Kidney (tissue), 13 donors: ENCODE measurements at regions not wholly inside any gene's neighbourhood (a gene's known extent, or its start where the extent isn't known, plus 50 kb on each side); places are given as distances from the start of the nearest gene placed in this dataset.

ENCODE experiments used
- DNase-seq, 5 donors: peaks; one replicate each; pipeline ENCODE4 v3.0.0-alpha.2; 2013 to 2020
- FAIRE-seq: peaks from 2 replicates; lab custom pipeline; 2012; peaks lifted over from hg19 to GRCh38; lab: Jason Lieb, UNC
- H3K27ac ChIP-seq, 2 donors: one replicate each; pipeline ENCODE4 v1.7.0; 2013; ENCODE audit warnings: low read depth in 2 of 2, low read length in 2 of 2, inconsistent platforms in 1 of 2
- H3K27me3 ChIP-seq: one replicate; pipeline ENCODE4 v1.7.1; 2013; ENCODE audit warnings: low read length, inconsistent platforms; ENCODE audit not compliant: control insufficient read depth, insufficient read depth
- H3K36me3 ChIP-seq, 3 donors: one replicate each; pipeline versions ENCODE4 v1.7.0 to v1.7.1; 2013; ENCODE audit warnings: low read length in 3 of 3, control low read depth in 1 of 3, inconsistent platforms in 1 of 3; ENCODE audit not compliant: insufficient read depth in 3 of 3, control insufficient read depth in 2 of 3
- H3K4me1 ChIP-seq, 3 donors: one replicate each; pipeline versions ENCODE4 v1.7.0 to v1.7.1; 2013; ENCODE audit warnings: low read length in 3 of 3, inconsistent platforms in 1 of 3, low read depth in 1 of 3; ENCODE audit not compliant: control insufficient read depth in 2 of 3, insufficient read depth in 2 of 3
- H3K4me3 ChIP-seq, 3 donors: one replicate each; pipeline versions ENCODE4 v1.7.0 to v1.8.1; 2013; ENCODE audit warnings: low read length in 3 of 3, control low read depth in 1 of 3, inconsistent platforms in 1 of 3
- H3K9ac ChIP-seq, 3 donors: one replicate each; pipeline versions ENCODE4 v1.7.0 to v1.7.1; 2013; ENCODE audit warnings: low read length in 3 of 3, control low read depth in 1 of 3, inconsistent platforms in 1 of 3
- H3K9me3 ChIP-seq, 3 donors: one replicate each; pipeline versions ENCODE4 v1.7.0 to v1.7.1; 2013; ENCODE audit warnings: low read length in 3 of 3, control low read depth in 1 of 3, inconsistent platforms in 1 of 3; ENCODE audit not compliant: control insufficient read depth in 2 of 3, insufficient read depth in 1 of 3
- intact Hi-C: fragments of 100-400 bp; cut with DNase I; formaldehyde crosslinking; loops from one replicate; pipeline ENCODE4 v1.11.1; 2022
- TF ChIP-seq, protein P1 (sequence below): IDR thresholded peaks from 3 replicates; pipeline ENCODE4 v1.5.1; 2012; ENCODE audit warnings: mild to moderate bottlenecking, moderate library complexity, borderline replicate concordance; ENCODE audit not compliant: insufficient read depth; ENCODE audit errors: extremely low read depth
- donor health status: control.
- donor health status: control.
- donor health status: control.
- donor health status: control.
- donor health status: control.
- donor health status: DM: yes; HTN: yes; CAD: no.
- donor health status: Normal renal cell carcinoma (clear cell type).

DNA sequence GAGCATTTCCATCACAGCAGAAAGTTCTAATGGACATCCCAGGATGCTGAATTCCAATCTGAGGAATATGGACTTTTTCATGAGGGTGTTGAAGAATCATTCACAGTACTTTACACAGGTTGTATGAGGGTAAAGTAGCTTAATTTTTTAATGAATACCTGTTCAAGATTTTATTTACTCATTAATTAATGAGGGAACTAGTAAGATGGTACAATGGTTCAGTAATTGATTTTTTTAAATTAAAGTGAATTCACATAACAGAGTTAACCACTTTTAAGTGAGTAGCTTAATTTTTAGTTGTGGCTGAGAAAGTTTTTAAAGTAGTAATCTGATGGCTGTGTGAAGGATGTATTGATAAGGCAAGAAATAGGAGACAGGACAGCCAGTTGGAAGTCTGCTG lies 266.5 kb downstream of the GFRA1 start:
- no peak overlapping the region for H3K9ac ChIP-seq
- TF ChIP-seq, protein P1, sequence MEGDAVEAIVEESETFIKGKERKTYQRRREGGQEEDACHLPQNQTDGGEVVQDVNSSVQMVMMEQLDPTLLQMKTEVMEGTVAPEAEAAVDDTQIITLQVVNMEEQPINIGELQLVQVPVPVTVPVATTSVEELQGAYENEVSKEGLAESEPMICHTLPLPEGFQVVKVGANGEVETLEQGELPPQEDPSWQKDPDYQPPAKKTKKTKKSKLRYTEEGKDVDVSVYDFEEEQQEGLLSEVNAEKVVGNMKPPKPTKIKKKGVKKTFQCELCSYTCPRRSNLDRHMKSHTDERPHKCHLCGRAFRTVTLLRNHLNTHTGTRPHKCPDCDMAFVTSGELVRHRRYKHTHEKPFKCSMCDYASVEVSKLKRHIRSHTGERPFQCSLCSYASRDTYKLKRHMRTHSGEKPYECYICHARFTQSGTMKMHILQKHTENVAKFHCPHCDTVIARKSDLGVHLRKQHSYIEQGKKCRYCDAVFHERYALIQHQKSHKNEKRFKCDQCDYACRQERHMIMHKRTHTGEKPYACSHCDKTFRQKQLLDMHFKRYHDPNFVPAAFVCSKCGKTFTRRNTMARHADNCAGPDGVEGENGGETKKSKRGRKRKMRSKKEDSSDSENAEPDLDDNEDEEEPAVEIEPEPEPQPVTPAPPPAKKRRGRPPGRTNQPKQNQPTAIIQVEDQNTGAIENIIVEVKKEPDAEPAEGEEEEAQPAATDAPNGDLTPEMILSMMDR, result no peak
- intact Hi-C loops, result no loop called here
- no peak overlapping the region for H3K27ac ChIP-seq
- no peaks in the 10 kb centered on the region for H3K36me3 ChIP-seq
- FAIRE-seq, result no peak
- no peak for DNase-seq
- peaks cover 0 to 5% (median 3%) of the 10 kb centered on the region in 3 donors for H3K9me3 ChIP-seq
- H3K27me3 ChIP-seq, result no peaks in the 10 kb centered on the region
- H3K4me1 ChIP-seq, result no peaks in the 10 kb centered on the region
- no peak overlapping the region for H3K4me3 ChIP-seq

GRCh38 chr10:116005301-116005700 lies 267.7 kb downstream of the GFRA1 start:
- no peak for FAIRE-seq
- no peaks in the 10 kb centered on the region for H3K36me3 ChIP-seq

GRCh38 chr10:116002735-116003134 lies 270.3 kb downstream of the GFRA1 start:
- FAIRE-seq, result no peak
- intact Hi-C loops, result no loop called here
- DNase-seq, result peak in 1 of 5 donors; percentile 39
- Histone ChIP-seq H3K9me3 (peaks cover 0 to 3% (median 0%) of the 10 kb centered on the region in 3 donors), H3K36me3 (no peaks in the 10 kb centered on the region), H3K4me1 (no peaks in the 10 kb centered on the region), H3K27me3 (no peaks in the 10 kb centered on the region), H3K4me3 (no peak overlapping the region), H3K9ac (no peak overlapping the region), H3K27ac (no peak overlapping the region)
- TF ChIP-seq, protein P1, result no peak

More at GRCh38 chr10:116005301-116005700, 267.7 kb downstream of the GFRA1 start:
- H3K27ac ChIP-seq, result no peak overlapping the region
- TF ChIP-seq, protein P1, result no peak
- H3K9me3 ChIP-seq, result peaks cover 0 to 5% (median 3%) of the 10 kb centered on the region in 3 donors
- no peak overlapping the region for H3K9ac ChIP-seq
- H3K4me3 ChIP-seq, result no peak overlapping the region
- intact Hi-C loops, result no loop called here
- DNase-seq, result no peak
- no peaks in the 10 kb centered on the region for H3K27me3 ChIP-seq
- no peaks in the 10 kb centered on the region for H3K4me1 ChIP-seq

GRCh38 chr10:116001976-116002375 lies 271.0 kb downstream of the GFRA1 start:
- Histone ChIP-seq H3K4me1 (no peaks in the 10 kb centered on the region), H3K9me3 (peaks cover 0 to 5% (median 0%) of the 10 kb centered on the region in 3 donors), H3K27me3 (no peaks in the 10 kb centered on the region), H3K9ac (no peak overlapping the region), H3K4me3 (no peak overlapping the region), H3K36me3 (no peaks in the 10 kb centered on the region), H3K27ac (no peak overlapping the region)
- intact Hi-C loops, result no loop called here
- FAIRE-seq (no peak), DNase-seq (no peak)
- TF ChIP-seq, protein P1, result no peak
